GM12878 (cell line): ENCODE measurements at regions not wholly inside any gene's neighbourhood (a gene's known extent, or its start where the extent isn't known, plus 50 kb on each side); places are given as distances from the start of the nearest gene placed in this dataset.

Experiments used
- ATAC-seq: fragments of 200-7000 bp; cut with Tn5 transposase; 3 replicates; pipeline ENCODE4 v1.9.1; 2020; ENCODE audit warnings: mild to moderate bottlenecking, moderate library complexity
- BruUV-seq: library from RNA; stranded (reverse); fragments of 400-500 nt; replicated peaks from 2 replicates; lab custom pipeline; 2021; lab: Mats Ljungman, UMichigan
- CTCF ChIA-PET: fragments of 300-600 bp; sonication (Branson Sonifier 250); formaldehyde crosslinking; extraction: SDS; loops from one replicate; lab custom pipeline; 2021; ENCODE audit warnings: inconsistent platforms; lab: Yijun Ruan, JAX
- POLR2A ChIA-PET: fragments of 350-600 bp; formaldehyde crosslinking; extraction: SDS; loops from one replicate; lab custom pipeline; 2021; ENCODE audit warnings: inconsistent platforms; lab: Charles Lee
- RAD21 ChIA-PET: fragments of 300-600 bp; sonication (Branson Sonifier 250); formaldehyde crosslinking; loops from one replicate; lab custom pipeline; 2023; ENCODE audit warnings: antibody characterized with exemption; ENCODE audit not compliant: unreplicated experiment; lab: Charles Lee
- SMC1A ChIA-PET: fragments of 300-600 bp; sonication (Branson Sonifier 250); formaldehyde crosslinking; loops from one replicate; lab custom pipeline; 2023; ENCODE audit not compliant: unreplicated experiment, uncharacterized antibody; lab: Charles Lee
- DNase-seq: peaks from one replicate; pipeline ENCODE4 v3.0.0-alpha.2; 2011; ENCODE audit warnings: low read depth, low spot score
- FAIRE-seq: peaks from 3 replicates; lab custom pipeline; 2011; peaks lifted over from hg19 to GRCh38; lab: Jason Lieb, UNC
- H2AFZ ChIP-seq: 2 replicates; pipeline ENCODE4 v1.6.0; 2011; ENCODE audit warnings: low read depth, low read length, control low read depth; ENCODE audit not compliant: control insufficient read depth
- H3K27ac ChIP-seq: 2 replicates; pipeline ENCODE4 v1.5.1; 2011; ENCODE audit warnings: control low read depth; ENCODE audit not compliant: control insufficient read depth, insufficient read depth
- H3K27me3 ChIP-seq, 2 experiments: replicated peaks in 1 of 2; 2 replicates each; pipeline versions ENCODE4 v1.6.0 to v1.6.1; 2011; ENCODE audit warnings: low read length in 1 of 2; ENCODE audit not compliant: control insufficient read depth in 2 of 2, insufficient read depth in 2 of 2
- H3K36me3 ChIP-seq, 2 experiments: 2 replicates each; pipeline ENCODE4 v1.5.1; 2011; ENCODE audit warnings: low read length in 1 of 2; ENCODE audit not compliant: control insufficient read depth in 2 of 2, insufficient read depth in 2 of 2
- H3K4me1 ChIP-seq: 2 replicates; pipeline ENCODE4 v1.6.1; 2011; ENCODE audit warnings: mild to moderate bottlenecking, low read length, moderate library complexity, mixed read lengths; ENCODE audit not compliant: control insufficient read depth, insufficient read depth
- H3K4me2 ChIP-seq: 2 replicates; pipeline ENCODE4 v1.6.0; 2011; ENCODE audit warnings: control low read depth; ENCODE audit not compliant: control insufficient read depth, insufficient read depth
- H3K4me3 ChIP-seq: fragments of 200-600 bp; sonication (generic); 2 replicates; pipeline ENCODE4 v1.5.1; 2016
- H3K79me2 ChIP-seq: 2 replicates; pipeline ENCODE4 v1.6.0; 2011; ENCODE audit warnings: low read length; ENCODE audit not compliant: control insufficient read depth, insufficient read depth
- H3K9ac ChIP-seq: 2 replicates; pipeline ENCODE4 v1.8.0; 2011; ENCODE audit warnings: low read length, control low read depth, mixed read lengths; ENCODE audit not compliant: control insufficient read depth, insufficient read depth
- H3K9me3 ChIP-seq: replicated peaks from 3 replicates; pipeline ENCODE4 v1.5.1; 2011; ENCODE audit warnings: mild to moderate bottlenecking, low read length; ENCODE audit not compliant: control insufficient read depth, insufficient read depth
- H4K20me1 ChIP-seq: 2 replicates; pipeline ENCODE4 v1.6.0; 2011; ENCODE audit not compliant: control insufficient read depth, insufficient read depth
- BACH1 ChIP-seq: fragments of 450-650 bp; IDR thresholded peaks from 2 replicates; pipeline ENCODE4 v1.6.1; 2017; ENCODE audit warnings: mild to moderate bottlenecking, borderline replicate concordance
- CBX3 ChIP-seq: fragments of 200-600 bp; sonication (generic); IDR thresholded peaks from 2 replicates; pipeline ENCODE4 v1.6.1; 2016; ENCODE audit warnings: low read depth, borderline replicate concordance
- DPF2 ChIP-seq: fragments of 450-650 bp; IDR thresholded peaks from 2 replicates; pipeline ENCODE4 v1.6.1; 2017; ENCODE audit warnings: mild to moderate bottlenecking
- IKZF1 ChIP-seq: fragments of 450-650 bp; conservative IDR thresholded peaks from 2 replicates; pipeline ENCODE4 v1.6.1; 2017; ENCODE audit warnings: antibody characterized with exemption, mild to moderate bottlenecking
- IKZF2 ChIP-seq, 2 experiments: fragments of 450-650 bp; IDR thresholded peaks; 2 replicates each; pipeline ENCODE4 v1.6.1; 2017; ENCODE audit warnings: mild to moderate bottlenecking in 2 of 2, moderate library complexity in 2 of 2
- MEF2B ChIP-seq: fragments of 450-650 bp; IDR thresholded peaks from 2 replicates; pipeline ENCODE4 v1.6.1; 2018; ENCODE audit warnings: mild to moderate bottlenecking, moderate library complexity; ENCODE audit not compliant: partially characterized antibody, poor library complexity, severe bottlenecking
- NRF1 ChIP-seq: conservative IDR thresholded peaks from 2 replicates; pipeline ENCODE4 v1.6.1; 2011; ENCODE audit warnings: mild to moderate bottlenecking, low read depth, low read length, improper control_type of control experiment
- TBL1XR1 ChIP-seq: IDR thresholded peaks from 2 replicates; pipeline ENCODE4 v1.6.1; 2012; ENCODE audit warnings: low read depth, low read length, improper control_type of control experiment
- ZNF24 ChIP-seq: fragments of 450-650 bp; IDR thresholded peaks from 2 replicates; pipeline ENCODE4 v1.6.1; 2017; ENCODE audit warnings: antibody characterized with exemption, mild to moderate bottlenecking
- ZNF592 ChIP-seq: fragments of 450-650 bp; IDR thresholded peaks from 2 replicates; pipeline ENCODE4 v1.6.1; 2017; ENCODE audit warnings: mild to moderate bottlenecking, moderate library complexity
- ZSCAN29 ChIP-seq: fragments of 450-650 bp; IDR thresholded peaks from 2 replicates; pipeline ENCODE4 v1.6.1; 2017; ENCODE audit warnings: mild to moderate bottlenecking, moderate library complexity
- WGBS: methylation state at CpG from one replicate; pipeline ENCODE4 v1.1.6; 2016; ENCODE audit warnings: low lambda C conversion rate; ENCODE audit not compliant: insufficient replicate concordance, insufficient coverage; ENCODE audit errors: missing lambda C conversion rate; 5-methylcytosine and 5-hydroxymethylcytosine counted together
- in situ Hi-C: fragments of 300-500 bp; cut with MboI; formaldehyde crosslinking; loops from 9 replicates; pipeline ENCODE4 v1.14.3; 2018; ENCODE audit warnings: mixed read lengths
- intact Hi-C: fragments of 100-400 bp; cut with micrococcal nuclease; formaldehyde crosslinking; loops from one replicate; pipeline ENCODE4 v1.14.2; 2022; ENCODE audit not compliant: unreplicated experiment
- TF ChIP-seq, protein P1 (sequence below): fragments of 450-650 bp; IDR thresholded peaks from 2 replicates; pipeline ENCODE4 v1.6.1; 2016; ENCODE audit warnings: mild to moderate bottlenecking, moderate library complexity, borderline replicate concordance

- ChIA-PET POLR2A (no interaction called here), RAD21 (no interaction called here), CTCF (no interaction called here), SMC1A (interaction anchor here (0.7 to 1.3 kb wide), 5 partner anchors 10 to 76 kb away, joined by 3 to 8 read pairs (median 3); no protein-coding TSS in a partner anchor)
- Histone ChIP-seq H3K4me1 (no peaks in the 10 kb centered on the region), H3K27me3 (no peaks in the 10 kb centered on the region), H3K36me3 (no peaks in the 10 kb centered on the region), H3K4me3 (no peak overlapping the region), H3K27ac (no peak overlapping the region), H3K4me2 (no peak overlapping the region), H3K79me2 (no peaks in the 10 kb centered on the region), H4K20me1 (no peaks in the 10 kb centered on the region), H3K9ac (no peak overlapping the region), H3K9me3 (no peaks in the 10 kb centered on the region; the same call in 2 of the 3 replicates), H2AFZ (no peak overlapping the region)
- in situ Hi-C loops (no loop called here), intact Hi-C loops (no loop called here)
- no TSS peak for BruUV-seq
- no peak for TF ChIP-seq ZSCAN29
- no peak for TF ChIP-seq NRF1
- TF ChIP-seq ZNF24, result no peak
- TF ChIP-seq CBX3, result no peak
- peak; percentile 38 for TF ChIP-seq MEF2B
- peak; percentile 42; the same call in 1 of the 2 replicates for TF ChIP-seq IKZF1
- TF ChIP-seq BACH1, result no peak
- TF ChIP-seq DPF2, result 0 out of 2 replicates have a peak, but pooled peaks have one; percentile 17
- peak; percentile 16 to 27; a peak in 2 of 4 replicates for TF ChIP-seq IKZF2 (IDR thresholded peaks at IDR 0.05)
- TF ChIP-seq TBL1XR1, result no peak
- ATAC-seq, result peak; percentile 35; the same call in 1 of the 3 replicates
- WGBS, result 6% methylated on average over 3 of the region's 3 CpGs
- no peak for DNase-seq
- no peak for FAIRE-seq
These were observed 499.7 kb downstream of the EDEM1 start for GRCh38 chr3:5687230-5687629.

- ChIA-PET POLR2A (no interaction called here), CTCF (no interaction called here), SMC1A (no interaction called here), RAD21 (no interaction called here)
- FAIRE-seq (no peak), DNase-seq (no peak), ATAC-seq (no peak)
- Histone ChIP-seq H3K4me3 (no peak overlapping the region), H3K27ac (no peak overlapping the region), H3K36me3 (no peaks in the 10 kb centered on the region), H3K79me2 (no peaks in the 10 kb centered on the region), H3K27me3 (no peaks in the 10 kb centered on the region), H3K4me1 (no peaks in the 10 kb centered on the region), H3K4me2 (no peak overlapping the region), H2AFZ (no peak overlapping the region), H3K9ac (no peak overlapping the region), H3K9me3 (no peaks in the 10 kb centered on the region; the same call in 2 of the 3 replicates), H4K20me1 (no peaks in the 10 kb centered on the region)
- in situ Hi-C loops (no loop called here), intact Hi-C loops (no loop called here)
- BruUV-seq, result no TSS peak
- TF ChIP-seq, protein P1, sequence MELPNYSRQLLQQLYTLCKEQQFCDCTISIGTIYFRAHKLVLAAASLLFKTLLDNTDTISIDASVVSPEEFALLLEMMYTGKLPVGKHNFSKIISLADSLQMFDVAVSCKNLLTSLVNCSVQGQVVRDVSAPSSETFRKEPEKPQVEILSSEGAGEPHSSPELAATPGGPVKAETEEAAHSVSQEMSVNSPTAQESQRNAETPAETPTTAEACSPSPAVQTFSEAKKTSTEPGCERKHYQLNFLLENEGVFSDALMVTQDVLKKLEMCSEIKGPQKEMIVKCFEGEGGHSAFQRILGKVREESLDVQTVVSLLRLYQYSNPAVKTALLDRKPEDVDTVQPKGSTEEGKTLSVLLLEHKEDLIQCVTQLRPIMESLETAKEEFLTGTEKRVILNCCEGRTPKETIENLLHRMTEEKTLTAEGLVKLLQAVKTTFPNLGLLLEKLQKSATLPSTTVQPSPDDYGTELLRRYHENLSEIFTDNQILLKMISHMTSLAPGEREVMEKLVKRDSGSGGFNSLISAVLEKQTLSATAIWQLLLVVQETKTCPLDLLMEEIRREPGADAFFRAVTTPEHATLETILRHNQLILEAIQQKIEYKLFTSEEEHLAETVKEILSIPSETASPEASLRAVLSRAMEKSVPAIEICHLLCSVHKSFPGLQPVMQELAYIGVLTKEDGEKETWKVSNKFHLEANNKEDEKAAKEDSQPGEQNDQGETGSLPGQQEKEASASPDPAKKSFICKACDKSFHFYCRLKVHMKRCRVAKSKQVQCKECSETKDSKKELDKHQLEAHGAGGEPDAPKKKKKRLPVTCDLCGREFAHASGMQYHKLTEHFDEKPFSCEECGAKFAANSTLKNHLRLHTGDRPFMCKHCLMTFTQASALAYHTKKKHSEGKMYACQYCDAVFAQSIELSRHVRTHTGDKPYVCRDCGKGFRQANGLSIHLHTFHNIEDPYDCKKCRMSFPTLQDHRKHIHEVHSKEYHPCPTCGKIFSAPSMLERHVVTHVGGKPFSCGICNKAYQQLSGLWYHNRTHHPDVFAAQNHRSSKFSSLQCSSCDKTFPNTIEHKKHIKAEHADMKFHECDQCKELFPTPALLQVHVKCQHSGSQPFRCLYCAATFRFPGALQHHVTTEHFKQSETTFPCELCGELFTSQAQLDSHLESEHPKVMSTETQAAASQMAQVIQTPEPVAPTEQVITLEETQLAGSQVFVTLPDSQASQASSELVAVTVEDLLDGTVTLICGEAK, result peak; percentile 67
- TF ChIP-seq ZNF592, result no peak
These were observed 503.0 kb downstream of the EDEM1 start for GRCh38 chr3:5690490-5690889.
